B cell (primary cell): ENCODE measurements at regions not wholly inside any gene's neighbourhood (a gene's known extent, or its start where the extent isn't known, plus 50 kb on each side); places are given as distances from the start of the nearest gene placed in this dataset.

ENCODE experiments used
- ATAC-seq: fragments of 200-7000 bp; cut with Tn5 transposase; one replicate; pipeline ENCODE4 v1.10.0; 2021; ENCODE audit warnings: low read depth, mild to moderate bottlenecking, moderate number of reproducible peaks, moderate library complexity
- CTCF ChIA-PET: fragments of 350-600 bp; sonication (Branson Sonifier 250); formaldehyde crosslinking; loops from one replicate; lab custom pipeline; 2021; ENCODE audit warnings: antibody characterized with exemption, inconsistent platforms; lab: Charles Lee
- POLR2A ChIA-PET: fragments of 350-600 bp; sonication (Branson Sonifier 250); formaldehyde crosslinking; loops from one replicate; lab custom pipeline; 2021; ENCODE audit warnings: antibody characterized with exemption; lab: Charles Lee
- DNase-seq: peaks from one replicate; pipeline ENCODE4 v3.0.0; 2013
- H2AFZ ChIP-seq: 2 replicates; pipeline ENCODE4 v1.6.1; 2012; ENCODE audit warnings: mild to moderate bottlenecking, low read depth, low read length; ENCODE audit not compliant: insufficient read depth, poor library complexity, severe bottlenecking
- H3K27ac ChIP-seq, 2 donors: 1 replicate in 1 of 2; 2 replicates in 1 of 2; pipeline ENCODE4 v1.5.1; 2012 to 2013; ENCODE audit warnings: low read length in 2 of 2, mild to moderate bottlenecking in 2 of 2, moderate library complexity in 1 of 2
- H3K27me3 ChIP-seq, 4 experiments: fragments of 200-600 bp in 1 of 4; sonication (generic) in 1 of 4; replicated peaks in 1 of 4; 1 replicate in 2 of 4; 2 replicates in 2 of 4; pipeline versions ENCODE4 v1.6.1 to v1.7.0; 2013 to 2016; ENCODE audit warnings: low read length in 3 of 4, mild to moderate bottlenecking in 2 of 4, mixed read lengths in 1 of 4, moderate library complexity in 1 of 4; ENCODE audit not compliant: insufficient read depth in 4 of 4, control insufficient read depth in 3 of 4; ENCODE audit errors: control extremely low read depth in 1 of 4
- H3K36me3 ChIP-seq, 2 experiments: replicated peaks in 1 of 2; 1 replicate in 1 of 2; 2 replicates in 1 of 2; pipeline versions ENCODE4 v1.6.1 to v1.7.1; 2013; ENCODE audit warnings: low read length in 1 of 2; ENCODE audit not compliant: insufficient read depth in 2 of 2, control insufficient read depth in 1 of 2; ENCODE audit errors: control extremely low read depth in 1 of 2, extremely low read depth in 1 of 2
- H3K4me1 ChIP-seq, 2 donors: fragments of 200-600 bp in 1 of 2; sonication (generic) in 1 of 2; 1 replicate in 1 of 2; 2 replicates in 1 of 2; pipeline versions ENCODE4 v1.5.1 to v1.6.1; 2013 to 2017; ENCODE audit warnings: low read length in 2 of 2; ENCODE audit not compliant: control insufficient read depth in 2 of 2, insufficient read depth in 2 of 2
- H3K4me2 ChIP-seq: replicated peaks from 2 replicates; pipeline ENCODE3; 2012; ENCODE audit warnings: mild to moderate bottlenecking, low read depth, low read length; ENCODE audit not compliant: poor library complexity, severe bottlenecking
- H3K4me3 ChIP-seq, 5 experiments: fragments of 200-600 bp in 1 of 5; sonication (generic) in 1 of 5; 1 replicate in 3 of 5; 2 replicates in 2 of 5; pipeline versions ENCODE4 v1.5.1 to v1.7.0; 2011 to 2016; ENCODE audit warnings: low read length in 4 of 5, mild to moderate bottlenecking in 4 of 5, low read depth in 2 of 5, control low read depth in 1 of 5, moderate library complexity in 1 of 5; ENCODE audit not compliant: insufficient read depth in 1 of 5; ENCODE audit errors: control extremely low read depth in 1 of 5, extremely low read depth in 1 of 5
- H3K79me2 ChIP-seq: fragments of 200-600 bp; sonication (generic); one replicate; pipeline ENCODE4 v1.6.0; 2016; ENCODE audit warnings: low read length; ENCODE audit not compliant: control insufficient read depth, insufficient read depth
- H3K9ac ChIP-seq: fragments of 200-600 bp; sonication (generic); 2 replicates; pipeline ENCODE4 v1.6.1; 2017; ENCODE audit warnings: mild to moderate bottlenecking, low read length, moderate library complexity
- H3K9me3 ChIP-seq, 3 donors: one replicate each; pipeline versions ENCODE4 v1.6.1 to v1.7.1; 2013; ENCODE audit warnings: low read length in 2 of 3; ENCODE audit not compliant: control insufficient read depth in 2 of 3, insufficient read depth in 1 of 3; ENCODE audit errors: control extremely low read depth in 1 of 3
- H4K20me1 ChIP-seq: 2 replicates; pipeline ENCODE4 v1.6.0; 2012; ENCODE audit warnings: mild to moderate bottlenecking, low read length; ENCODE audit not compliant: insufficient read depth, control insufficient read depth, poor library complexity, severe bottlenecking
- H3K27ac Mint-ChIP-seq: one replicate; pipeline ENCODE4 v1.8.0; 2021; ENCODE audit warnings: mixed read lengths
- H3K27me3 Mint-ChIP-seq: one replicate; pipeline ENCODE4 v1.8.0; 2021; ENCODE audit warnings: mixed read lengths
- H3K4me1 Mint-ChIP-seq: one replicate; pipeline ENCODE4 v1.8.0; 2021; ENCODE audit warnings: mixed read lengths
- H3K4me3 Mint-ChIP-seq: one replicate; pipeline ENCODE4 v1.8.0; 2021; ENCODE audit warnings: mixed read lengths
- H3K9me3 Mint-ChIP-seq: one replicate; pipeline ENCODE4 v1.8.0; 2022; ENCODE audit warnings: mixed read lengths; ENCODE audit not compliant: insufficient read depth
- EZH2 ChIP-seq: IDR thresholded peaks from 2 replicates; pipeline ENCODE4 v1.6.1; 2012; ENCODE audit warnings: borderline replicate concordance, low read depth, mild to moderate bottlenecking, moderate library complexity, low read length; ENCODE audit not compliant: insufficient read depth, poor library complexity, severe bottlenecking
- WGBS: methylation state at CpG from one replicate; pipeline ENCODE4 v1.1.5; 2013; ENCODE audit warnings: missing lambda C conversion rate; ENCODE audit not compliant: insufficient coverage; 5-methylcytosine and 5-hydroxymethylcytosine counted together
- intact Hi-C: fragments of 100-400 bp; cut with micrococcal nuclease; formaldehyde crosslinking; loops from one replicate; pipeline ENCODE4 v1.10.0; 2022
- TF ChIP-seq, protein P1 (sequence below): fragments of 200-600 bp; IDR thresholded peaks from one replicate; pipeline ENCODE4 v1.8.0; 2022; ENCODE audit warnings: antibody characterized with exemption, mild to moderate bottlenecking

DNA sequence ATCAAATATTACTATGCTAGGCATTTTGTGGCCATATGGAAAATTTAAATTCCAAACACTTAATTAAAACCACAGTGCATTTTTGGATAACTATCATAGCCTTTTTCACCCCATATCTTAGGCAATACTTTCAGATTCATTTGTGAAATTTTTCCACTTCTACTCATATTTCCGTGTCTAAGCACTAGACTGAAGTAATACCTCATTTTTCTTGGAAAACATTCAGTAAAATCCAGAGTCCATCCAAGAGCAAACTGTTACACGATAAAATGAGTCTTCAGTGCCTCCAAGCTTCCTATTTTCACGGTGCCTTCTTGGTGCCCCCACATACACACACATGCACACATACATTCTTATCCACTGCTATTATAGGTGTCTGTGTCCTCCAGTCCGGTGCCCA lies 845.9 kb downstream of the TBL1XR1 start:
- Histone ChIP-seq H2AFZ (no peak overlapping the region), H3K27ac (no peak overlapping the region), H3K79me2 (no peaks in the 10 kb centered on the region), H3K4me2 (no peak overlapping the region), H3K27me3 (no peaks in the 10 kb centered on the region), H4K20me1 (no peaks in the 10 kb centered on the region), H3K9me3 (no peaks in the 10 kb centered on the region), H3K4me1 (no peaks in the 10 kb centered on the region), H3K36me3 (no peaks in the 10 kb centered on the region), H3K4me3 (no peak overlapping the region), H3K9ac (no peak overlapping the region)
- Mint-ChIP-seq H3K9me3 (peaks cover 9% of the 10 kb centered on the region), H3K4me1 (no peaks in the 10 kb centered on the region), H3K27me3 (no peaks in the 10 kb centered on the region), H3K4me3 (no peak overlapping the region), H3K27ac (no peak overlapping the region)
- POLR2A ChIA-PET = no interaction called here
- ATAC-seq = no peak
- no peak for DNase-seq
- TF ChIP-seq EZH2 = no peak
- TF ChIP-seq, protein P1, sequence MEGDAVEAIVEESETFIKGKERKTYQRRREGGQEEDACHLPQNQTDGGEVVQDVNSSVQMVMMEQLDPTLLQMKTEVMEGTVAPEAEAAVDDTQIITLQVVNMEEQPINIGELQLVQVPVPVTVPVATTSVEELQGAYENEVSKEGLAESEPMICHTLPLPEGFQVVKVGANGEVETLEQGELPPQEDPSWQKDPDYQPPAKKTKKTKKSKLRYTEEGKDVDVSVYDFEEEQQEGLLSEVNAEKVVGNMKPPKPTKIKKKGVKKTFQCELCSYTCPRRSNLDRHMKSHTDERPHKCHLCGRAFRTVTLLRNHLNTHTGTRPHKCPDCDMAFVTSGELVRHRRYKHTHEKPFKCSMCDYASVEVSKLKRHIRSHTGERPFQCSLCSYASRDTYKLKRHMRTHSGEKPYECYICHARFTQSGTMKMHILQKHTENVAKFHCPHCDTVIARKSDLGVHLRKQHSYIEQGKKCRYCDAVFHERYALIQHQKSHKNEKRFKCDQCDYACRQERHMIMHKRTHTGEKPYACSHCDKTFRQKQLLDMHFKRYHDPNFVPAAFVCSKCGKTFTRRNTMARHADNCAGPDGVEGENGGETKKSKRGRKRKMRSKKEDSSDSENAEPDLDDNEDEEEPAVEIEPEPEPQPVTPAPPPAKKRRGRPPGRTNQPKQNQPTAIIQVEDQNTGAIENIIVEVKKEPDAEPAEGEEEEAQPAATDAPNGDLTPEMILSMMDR = no peak
- CTCF ChIA-PET = no interaction called here
- WGBS = 80% methylated on average over 3 of the region's 4 CpGs
- intact Hi-C loops = no loop called here

DNA sequence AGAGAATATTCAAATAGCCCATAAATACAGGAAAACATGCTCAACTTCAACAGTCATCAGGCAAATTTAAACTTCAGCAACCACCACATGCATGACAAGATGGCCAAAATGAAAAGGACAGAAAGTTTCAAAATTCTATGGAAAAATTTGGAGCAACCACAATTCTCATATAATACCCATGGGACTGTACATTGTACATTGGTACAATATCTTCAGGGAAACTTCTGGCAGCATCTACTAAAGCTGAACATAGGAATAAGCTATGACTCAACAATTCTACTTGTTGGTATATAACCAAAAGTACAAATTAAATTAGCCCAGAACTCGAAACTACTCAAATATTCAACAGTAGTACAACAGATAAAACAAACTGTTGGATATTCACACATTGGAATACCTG lies 847.6 kb downstream of the TBL1XR1 start:
- WGBS = no CpG with 5 or more reads among the region's 1 CpG
- H3K4me2 ChIP-seq = no peak overlapping the region
- Mint-ChIP-seq H3K9me3 (peaks cover 7% of the 10 kb centered on the region), H3K4me1 (no peaks in the 10 kb centered on the region), H3K27me3 (no peaks in the 10 kb centered on the region), H3K27ac (no peak overlapping the region), H3K4me3 (no peak overlapping the region)
- no peaks in the 10 kb centered on the region for H3K4me1 ChIP-seq
- no peaks in the 10 kb centered on the region for H3K27me3 ChIP-seq
- no peak overlapping the region for H3K4me3 ChIP-seq
- no peak overlapping the region for H3K9ac ChIP-seq
- TF ChIP-seq EZH2 = no peak
- TF ChIP-seq, protein P1 = no peak
- DNase-seq (no peak), ATAC-seq (no peak)
- H2AFZ ChIP-seq = no peak overlapping the region
- no peaks in the 10 kb centered on the region for H3K79me2 ChIP-seq
- POLR2A ChIA-PET = no interaction called here
- CTCF ChIA-PET = no interaction called here
- H3K27ac ChIP-seq = no peak overlapping the region
- intact Hi-C loops = no loop called here
- H3K9me3 ChIP-seq = peaks cover 0 to 5% (median 0%) of the 10 kb centered on the region in 3 donors
- H3K36me3 ChIP-seq = no peaks in the 10 kb centered on the region
- no peaks in the 10 kb centered on the region for H4K20me1 ChIP-seq
